ENCODE measurements at regions not wholly inside any gene's neighbourhood (a gene's known extent, or its start where the extent isn't known, plus 50 kb on each side); places are given as distances from the start of the nearest gene placed in this dataset.

DNA sequence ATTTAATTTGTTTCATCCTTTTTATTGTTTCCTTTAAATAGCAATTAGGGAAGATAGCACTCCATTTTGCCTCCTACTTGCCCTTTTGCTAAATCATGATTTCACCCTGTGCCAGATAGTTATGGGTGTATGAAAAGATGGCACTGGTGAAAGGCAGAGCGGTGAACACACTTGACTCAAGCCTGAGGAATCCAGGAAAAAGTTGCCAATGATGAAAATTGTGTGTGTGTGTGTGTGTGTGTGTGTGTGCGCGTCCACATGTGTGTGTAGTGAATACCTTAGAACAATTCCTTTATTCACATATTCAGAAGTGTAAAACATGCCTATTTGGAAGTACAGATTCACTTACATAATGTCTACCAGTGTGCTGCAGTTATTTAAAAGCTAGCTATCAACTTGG is 123.8 kb downstream of the PTCSC3 start:
- TF ChIP-seq, protein P1, sequence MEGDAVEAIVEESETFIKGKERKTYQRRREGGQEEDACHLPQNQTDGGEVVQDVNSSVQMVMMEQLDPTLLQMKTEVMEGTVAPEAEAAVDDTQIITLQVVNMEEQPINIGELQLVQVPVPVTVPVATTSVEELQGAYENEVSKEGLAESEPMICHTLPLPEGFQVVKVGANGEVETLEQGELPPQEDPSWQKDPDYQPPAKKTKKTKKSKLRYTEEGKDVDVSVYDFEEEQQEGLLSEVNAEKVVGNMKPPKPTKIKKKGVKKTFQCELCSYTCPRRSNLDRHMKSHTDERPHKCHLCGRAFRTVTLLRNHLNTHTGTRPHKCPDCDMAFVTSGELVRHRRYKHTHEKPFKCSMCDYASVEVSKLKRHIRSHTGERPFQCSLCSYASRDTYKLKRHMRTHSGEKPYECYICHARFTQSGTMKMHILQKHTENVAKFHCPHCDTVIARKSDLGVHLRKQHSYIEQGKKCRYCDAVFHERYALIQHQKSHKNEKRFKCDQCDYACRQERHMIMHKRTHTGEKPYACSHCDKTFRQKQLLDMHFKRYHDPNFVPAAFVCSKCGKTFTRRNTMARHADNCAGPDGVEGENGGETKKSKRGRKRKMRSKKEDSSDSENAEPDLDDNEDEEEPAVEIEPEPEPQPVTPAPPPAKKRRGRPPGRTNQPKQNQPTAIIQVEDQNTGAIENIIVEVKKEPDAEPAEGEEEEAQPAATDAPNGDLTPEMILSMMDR (IDR thresholded peaks at IDR 0.05; ENCODE audit: insufficient read depth, low read depth, low read length), result no peak
- no peak for TF ChIP-seq EZH2 (IDR thresholded peaks at IDR 0.05; ENCODE audit: insufficient read depth, low read length)

Measured in astrocyte (in vitro differentiated cells and primary cell).